ENCODE measurements at regions not wholly inside any gene's neighbourhood (a gene's known extent, or its start where the extent isn't known, plus 50 kb on each side); places are given as distances from the start of the nearest gene placed in this dataset.

GRCh38 chr1:221824909-221825308, 83.0 kb upstream of the DUSP10 start:
- Histone ChIP-seq H3K4me1 (replicated peaks in 1 of 4; ENCODE audit: control insufficient read depth in 3 of 4, insufficient read depth in 4 of 4, low read length in 3 of 4) (peaks cover 1 to 4% (median 3%) of the 10 kb centered on the region in 4 experiments; a peak in 2 of 7 replicates), H3K18ac (ENCODE audit: extremely low read depth, low read length) (no peak overlapping the region), H3K4me3 (ENCODE audit: extremely low read depth in 1 of 4, insufficient read depth in 2 of 4, low read depth in 3 of 4, low read length in 4 of 4) (no peak overlapping the region), H2BK120ac (replicated peaks; ENCODE audit: low read depth, low read length) (no peak overlapping the region), H3K27ac (ENCODE audit: low read depth, low read length) (no peak overlapping the region), H3K79me1 (ENCODE audit: low read depth, low read length) (no peaks in the 10 kb centered on the region), H3K9ac (replicated peaks in 1 of 4; ENCODE audit: extremely low read depth in 1 of 4, low read depth in 3 of 4, low read length in 3 of 4) (no peak overlapping the region), H3K14ac (ENCODE audit: insufficient read length) (no peak overlapping the region), H4K20me1 (replicated peaks in 1 of 2; ENCODE audit: control insufficient read depth in 1 of 2, insufficient read depth in 2 of 2, low read length in 2 of 2) (no peaks in the 10 kb centered on the region), H3K23ac (ENCODE audit: insufficient read length) (no peak overlapping the region), H2AK5ac (ENCODE audit: low read depth, low read length) (no peak overlapping the region), H3K4me2 (ENCODE audit: insufficient read depth in 1 of 2, low read depth in 2 of 2, low read length in 2 of 2) (no peak overlapping the region), H2AFZ (ENCODE audit: low read length) (no peak overlapping the region), H3K23me2 (ENCODE audit: low read depth, low read length) (no peaks in the 10 kb centered on the region), H3K36me3 (ENCODE audit: control insufficient read depth in 2 of 4, insufficient read depth in 4 of 4, low read length in 3 of 4) (no peaks in the 10 kb centered on the region; a peak in 1 of 8 replicates), H2BK12ac (ENCODE audit: low read depth, low read length) (no peak overlapping the region), H2BK15ac (ENCODE audit: low read length) (no peak overlapping the region), H3K9me3 (ENCODE audit: insufficient read depth in 2 of 2, low read depth in 1 of 2, low read length in 1 of 2) (no peaks in the 10 kb centered on the region), H3K79me2 (ENCODE audit: control insufficient read depth in 1 of 2, insufficient read depth in 2 of 2, low read length in 2 of 2) (no peaks in the 10 kb centered on the region), H4K91ac (replicated peaks; ENCODE audit: insufficient read length, low read length) (no peak overlapping the region), H3K4ac (replicated peaks; ENCODE audit: insufficient read length, low read depth, low read length) (no peak overlapping the region), H2BK5ac (ENCODE audit: low read depth, low read length) (no peak overlapping the region), H4K5ac (ENCODE audit: insufficient read length, low read depth, low read length) (no peak overlapping the region), H3K56ac (replicated peaks; ENCODE audit: insufficient read length, low read depth, low read length) (no peak overlapping the region), H3K27me3 (replicated peaks in 1 of 4; ENCODE audit: control insufficient read depth in 3 of 4, extremely low read depth in 1 of 4, insufficient read depth in 3 of 4, low read length in 3 of 4) (no peaks in the 10 kb centered on the region), H2BK20ac (ENCODE audit: low read length) (no peak overlapping the region), H4K8ac (ENCODE audit: extremely low read depth, insufficient read depth, low read length) (no peak overlapping the region)
- POLR2A ChIA-PET (ENCODE audit: partially characterized antibody): no interaction called here
- CTCF ChIA-PET (ENCODE audit: partially characterized antibody): no interaction called here
- no peak for TF ChIP-seq NRF1 (IDR thresholded peaks at IDR 0.05; ENCODE audit: low read depth, low read length)
- no peak for TF ChIP-seq CBX8 (IDR thresholded peaks at IDR 0.05; ENCODE audit: borderline replicate concordance, low read depth, low read length)
- no peak for TF ChIP-seq SP4 (IDR thresholded peaks at IDR 0.05; ENCODE audit: low read length)
- no peak for TF ChIP-seq HDAC2 (IDR thresholded peaks at IDR 0.05; ENCODE audit: borderline replicate concordance in 1 of 2, low read depth in 2 of 2, low read length in 2 of 2)
- TF ChIP-seq TEAD4 (IDR thresholded peaks at IDR 0.05; ENCODE audit: low read depth, low read length): no peak
- DNase-seq (ENCODE audit: low read depth in 1 of 2, low spot score in 2 of 2) (no peak), FAIRE-seq (no peak)
- WGBS, 2 experiments (ENCODE audit: extremely low coverage in 1 of 2, insufficient coverage in 1 of 2, insufficient read length in 1 of 2, insufficient replicate concordance in 2 of 2, low coverage in 1 of 2, low lambda C conversion rate in 2 of 2, missing lambda C conversion rate in 1 of 2): 100% methylated on average over 1 of the region's 1 CpG; no CpG with 5 or more reads in 1 of the 2 experiments

Data from H1 (cell line).